ENCODE measurements at regions not wholly inside any gene's neighbourhood (a gene's known extent, or its start where the extent isn't known, plus 50 kb on each side); places are given as distances from the start of the nearest gene placed in this dataset.

DNA sequence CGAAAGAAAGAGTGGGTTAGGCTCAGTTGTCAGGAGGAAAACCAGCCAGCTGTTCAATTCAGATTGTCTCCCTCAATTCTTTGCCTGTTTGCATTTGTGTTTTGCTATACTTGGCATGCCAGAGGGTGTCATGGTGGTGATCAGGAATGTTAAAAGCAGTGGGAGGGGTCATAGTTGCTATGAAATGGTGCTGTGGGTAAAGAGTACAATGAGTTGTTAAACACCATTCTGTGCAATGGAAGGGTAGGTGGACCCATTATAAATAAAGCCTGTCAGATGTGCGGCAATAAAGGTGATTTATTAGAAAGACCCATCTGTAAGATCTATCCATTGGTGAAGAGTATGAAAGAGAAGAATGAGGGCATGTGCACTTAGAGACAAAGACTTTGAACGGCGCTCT is 82.2 kb downstream of the MRPL32 start:
- TF ChIP-seq, protein P1, sequence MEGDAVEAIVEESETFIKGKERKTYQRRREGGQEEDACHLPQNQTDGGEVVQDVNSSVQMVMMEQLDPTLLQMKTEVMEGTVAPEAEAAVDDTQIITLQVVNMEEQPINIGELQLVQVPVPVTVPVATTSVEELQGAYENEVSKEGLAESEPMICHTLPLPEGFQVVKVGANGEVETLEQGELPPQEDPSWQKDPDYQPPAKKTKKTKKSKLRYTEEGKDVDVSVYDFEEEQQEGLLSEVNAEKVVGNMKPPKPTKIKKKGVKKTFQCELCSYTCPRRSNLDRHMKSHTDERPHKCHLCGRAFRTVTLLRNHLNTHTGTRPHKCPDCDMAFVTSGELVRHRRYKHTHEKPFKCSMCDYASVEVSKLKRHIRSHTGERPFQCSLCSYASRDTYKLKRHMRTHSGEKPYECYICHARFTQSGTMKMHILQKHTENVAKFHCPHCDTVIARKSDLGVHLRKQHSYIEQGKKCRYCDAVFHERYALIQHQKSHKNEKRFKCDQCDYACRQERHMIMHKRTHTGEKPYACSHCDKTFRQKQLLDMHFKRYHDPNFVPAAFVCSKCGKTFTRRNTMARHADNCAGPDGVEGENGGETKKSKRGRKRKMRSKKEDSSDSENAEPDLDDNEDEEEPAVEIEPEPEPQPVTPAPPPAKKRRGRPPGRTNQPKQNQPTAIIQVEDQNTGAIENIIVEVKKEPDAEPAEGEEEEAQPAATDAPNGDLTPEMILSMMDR (IDR thresholded peaks at IDR 0.05), result no peak
- Mint-ChIP-seq H3K4me1 (ENCODE audit: low read depth) (no peaks in the 10 kb centered on the region), H3K4me3 (ENCODE audit: unreplicated experiment) (no peak overlapping the region), H3K27me3 (ENCODE audit: low read depth) (peaks cover 16% of the 10 kb centered on the region), H3K27ac (ENCODE audit: unreplicated experiment) (no peak overlapping the region), H3K36me3 (ENCODE audit: low read depth) (no peaks in the 10 kb centered on the region), H3K9me3 (ENCODE audit: low read depth) (peaks cover 3% of the 10 kb centered on the region)
- DNase-seq (ENCODE audit: low spot score), result no peak

DNA sequence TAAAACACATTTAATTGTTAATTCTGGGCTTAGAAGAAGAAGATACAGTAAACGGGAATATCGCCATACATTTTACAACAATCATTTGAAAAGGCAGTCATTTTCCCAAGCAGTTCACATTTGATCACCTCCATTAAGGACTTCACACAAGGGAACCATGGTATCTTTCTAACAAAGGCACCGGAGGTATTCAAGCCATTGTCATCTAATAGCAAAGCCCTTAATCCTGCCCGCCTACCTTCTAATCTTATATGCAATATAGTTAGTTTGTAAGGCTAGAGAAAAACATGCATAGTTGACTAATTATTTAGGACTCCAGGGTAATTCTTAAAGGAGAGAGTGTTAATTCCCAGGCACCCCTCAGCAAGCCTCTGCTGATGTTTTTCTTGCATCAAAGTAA is 83.1 kb downstream of the MRPL32 start:
- Mint-ChIP-seq H3K27me3 (ENCODE audit: low read depth) (peaks cover 16% of the 10 kb centered on the region), H3K4me3 (ENCODE audit: unreplicated experiment) (no peak overlapping the region), H3K9me3 (ENCODE audit: low read depth) (peaks cover 3% of the 10 kb centered on the region), H3K27ac (ENCODE audit: unreplicated experiment) (no peak overlapping the region), H3K36me3 (ENCODE audit: low read depth) (no peaks in the 10 kb centered on the region), H3K4me1 (ENCODE audit: low read depth) (no peaks in the 10 kb centered on the region)
- no peak for DNase-seq (ENCODE audit: low spot score)
- TF ChIP-seq, protein P1 (IDR thresholded peaks at IDR 0.05), result no peak

DNA sequence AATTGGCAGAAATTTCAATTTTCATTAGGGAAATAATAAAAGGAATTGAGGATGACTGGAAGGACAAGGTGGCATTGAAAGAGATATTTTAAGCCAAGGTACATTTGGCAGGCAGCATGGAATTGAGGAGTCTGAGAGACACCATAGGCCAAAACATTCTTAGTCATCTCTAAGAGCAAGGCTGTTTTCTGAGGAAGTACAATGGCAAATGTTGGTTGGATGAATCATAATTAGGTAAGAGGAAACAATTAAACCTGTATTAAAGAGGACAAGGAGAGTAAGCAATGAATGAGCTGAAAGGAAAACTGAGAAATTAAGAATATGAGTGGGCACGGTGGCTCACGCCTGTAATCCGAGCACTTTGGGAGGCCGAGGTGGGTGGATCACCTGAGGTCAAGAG is 86.3 kb downstream of the MRPL32 start:
- no peak overlapping the region for H3K27ac Mint-ChIP-seq (ENCODE audit: unreplicated experiment)
- no peaks in the 10 kb centered on the region for H3K4me1 Mint-ChIP-seq (ENCODE audit: low read depth)
- no peak for DNase-seq (ENCODE audit: low spot score)
- H3K27me3 Mint-ChIP-seq (ENCODE audit: low read depth), result peaks cover 25% of the 10 kb centered on the region
- no peak overlapping the region for H3K4me3 Mint-ChIP-seq (ENCODE audit: unreplicated experiment)
- TF ChIP-seq, protein P1 (IDR thresholded peaks at IDR 0.05), result no peak
- no peaks in the 10 kb centered on the region for H3K36me3 Mint-ChIP-seq (ENCODE audit: low read depth)
- H3K9me3 Mint-ChIP-seq (ENCODE audit: low read depth), result no peaks in the 10 kb centered on the region

DNA sequence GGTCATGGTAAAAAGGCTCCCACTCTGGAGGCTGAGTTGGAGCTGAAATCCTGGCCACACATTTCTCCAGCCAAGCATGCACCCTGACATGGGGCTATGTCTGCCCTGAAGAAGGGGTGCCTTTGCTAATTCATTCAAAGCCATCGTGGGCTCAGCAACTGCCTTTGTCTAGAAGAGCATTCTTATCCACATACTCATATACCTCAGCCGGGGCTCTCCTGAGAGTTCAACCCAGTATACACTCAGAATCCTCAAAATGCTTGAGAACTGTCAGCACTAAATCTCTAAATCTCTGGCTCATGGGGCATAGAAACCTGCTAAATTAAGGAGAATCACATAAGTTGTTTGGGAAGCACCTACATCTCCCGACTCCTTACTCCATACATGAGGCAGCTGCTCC is 89.3 kb downstream of the MRPL32 start:
- Mint-ChIP-seq H3K27me3 (ENCODE audit: low read depth) (peaks cover 12% of the 10 kb centered on the region), H3K4me1 (ENCODE audit: low read depth) (no peaks in the 10 kb centered on the region), H3K9me3 (ENCODE audit: low read depth) (no peaks in the 10 kb centered on the region), H3K36me3 (ENCODE audit: low read depth) (no peaks in the 10 kb centered on the region), H3K27ac (ENCODE audit: unreplicated experiment) (no peak overlapping the region), H3K4me3 (ENCODE audit: unreplicated experiment) (no peak overlapping the region)
- no peak for DNase-seq (ENCODE audit: low spot score)
- TF ChIP-seq, protein P1 (IDR thresholded peaks at IDR 0.05), result no peak

DNA sequence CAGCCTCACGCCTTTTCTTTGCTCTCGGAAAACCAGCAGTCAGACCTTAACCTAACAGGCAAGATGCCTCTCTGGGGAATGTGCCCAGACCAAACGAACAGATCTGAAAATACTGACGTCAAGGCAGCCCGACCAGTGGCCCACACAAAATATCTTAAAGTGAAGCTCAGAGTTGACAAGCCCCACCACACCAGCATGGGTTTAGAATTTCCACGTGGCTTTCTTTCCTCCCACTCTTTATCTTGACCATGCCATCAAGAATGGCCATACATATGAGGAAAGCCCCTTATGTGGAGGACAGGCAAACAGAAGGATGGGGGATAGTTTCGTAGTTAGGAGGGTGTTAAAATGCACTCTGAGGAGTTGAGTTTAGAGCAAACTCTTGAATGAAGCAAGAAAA is 89.8 kb downstream of the MRPL32 start:
- peaks cover 12% of the 10 kb centered on the region for H3K27me3 Mint-ChIP-seq (ENCODE audit: low read depth)
- H3K27ac Mint-ChIP-seq (ENCODE audit: unreplicated experiment), result no peak overlapping the region
- TF ChIP-seq, protein P1 (IDR thresholded peaks at IDR 0.05), result no peak
- DNase-seq (ENCODE audit: low spot score), result no peak
- no peaks in the 10 kb centered on the region for H3K4me1 Mint-ChIP-seq (ENCODE audit: low read depth)
- H3K4me3 Mint-ChIP-seq (ENCODE audit: unreplicated experiment), result no peak overlapping the region
- H3K36me3 Mint-ChIP-seq (ENCODE audit: low read depth), result no peaks in the 10 kb centered on the region
- no peaks in the 10 kb centered on the region for H3K9me3 Mint-ChIP-seq (ENCODE audit: low read depth)
